ENCODE measurements at regions not wholly inside any gene's neighbourhood (a gene's known extent, or its start where the extent isn't known, plus 50 kb on each side); places are given as distances from the start of the nearest gene placed in this dataset.
"Not testable (repeated sequence)": the region's sequence is repeated elsewhere in the genome, so short reads cannot be mapped to it uniquely, and the experiment has no call there.

GRCh38 chr7:1354661-1355567 lies 104.4 kb downstream of the MICALL2 start:
- TF ChIP-seq CTCF (IDR thresholded peaks at IDR 0.05; ENCODE audit: control extremely low read depth, extremely low read depth, low read depth, missing control alignments), result no peak
- DNase-seq (ENCODE audit: extremely low spot score), result no peak
- ChIA-PET CTCF (interaction anchor here (1.3 kb wide), 1 partner anchor 9 kb away, joined by 3 read pairs; no protein-coding TSS in a partner anchor), POLR2A (no interaction called here)

GRCh38 chr7:1355568-1356340 lies 103.5 kb downstream of the MICALL2 start:
- TF ChIP-seq CTCF (IDR thresholded peaks at IDR 0.05; ENCODE audit: control extremely low read depth, extremely low read depth, low read depth, missing control alignments), result no peak
- no peak for DNase-seq (ENCODE audit: extremely low spot score)
- ChIA-PET POLR2A (no interaction called here), CTCF (interaction anchor here (1.3 kb wide), 1 partner anchor 10 kb away, joined by 3 read pairs; no protein-coding TSS in a partner anchor)

GRCh38 chr7:1356853-1357252 lies 102.4 kb downstream of the MICALL2 start:
- CTCF ChIA-PET; DNase-seq (ENCODE audit: extremely low spot score); POLR2A ChIA-PET: not testable (repeated sequence)

GRCh38 chr7:1357260-1357600 lies 102.0 kb downstream of the MICALL2 start:
- DNase-seq (ENCODE audit: extremely low spot score); POLR2A ChIA-PET; CTCF ChIA-PET: not testable (repeated sequence)

GRCh38 chr7:1357601-1358271 lies 101.5 kb downstream of the MICALL2 start:
- CTCF ChIA-PET, result no interaction called here
- POLR2A ChIA-PET, result no interaction called here
- no peak for TF ChIP-seq CTCF (IDR thresholded peaks at IDR 0.05; ENCODE audit: control extremely low read depth, extremely low read depth, low read depth, missing control alignments)
- no peak for DNase-seq (ENCODE audit: extremely low spot score)

- no peak for TF ChIP-seq CTCF (IDR thresholded peaks at IDR 0.05; ENCODE audit: control extremely low read depth, extremely low read depth, low read depth, missing control alignments)
- ChIA-PET POLR2A (no interaction called here), CTCF (no interaction called here)
- DNase-seq (ENCODE audit: extremely low spot score), result no peak
These were observed 100.8 kb downstream of the MICALL2 start for GRCh38 chr7:1358376-1359050.

GRCh38 chr7:1359051-1359400 lies 100.2 kb downstream of the MICALL2 start:
- ChIA-PET POLR2A (no interaction called here), CTCF (no interaction called here)
- DNase-seq (ENCODE audit: extremely low spot score), result no peak
- TF ChIP-seq CTCF (IDR thresholded peaks at IDR 0.05; ENCODE audit: control extremely low read depth, extremely low read depth, low read depth, missing control alignments), result no peak

Data from GM10248 (cell line).